HUES64 (cell line): ENCODE measurements at regions not wholly inside any gene's neighbourhood (a gene's known extent, or its start where the extent isn't known, plus 50 kb on each side); places are given as distances from the start of the nearest gene placed in this dataset.

ENCODE experiments used
- H3K27ac ChIP-seq: 2 replicates; pipeline ENCODE4 v1.7.0; 2013; ENCODE audit warnings: low read depth, low read length, inconsistent platforms
- H3K27me3 ChIP-seq: 2 replicates; pipeline ENCODE4 v1.6.1; 2013; ENCODE audit warnings: mild to moderate bottlenecking, low read length; ENCODE audit not compliant: insufficient read depth
- H3K36me3 ChIP-seq: 2 replicates; pipeline ENCODE4 v1.6.1; 2013; ENCODE audit warnings: mild to moderate bottlenecking, low read length; ENCODE audit not compliant: insufficient read depth
- H3K4me1 ChIP-seq: 2 replicates; pipeline ENCODE4 v1.6.1; 2013; ENCODE audit warnings: mild to moderate bottlenecking, low read length, moderate library complexity; ENCODE audit not compliant: insufficient read depth
- H3K4me3 ChIP-seq: 2 replicates; pipeline ENCODE4 v1.5.1; 2013; ENCODE audit warnings: mild to moderate bottlenecking, low read length, moderate library complexity
- H3K9ac ChIP-seq: 2 replicates; pipeline ENCODE4 v1.6.1; 2013; ENCODE audit warnings: mild to moderate bottlenecking, low read depth, low read length
- H3K9me3 ChIP-seq: 2 replicates; pipeline ENCODE4 v1.6.1; 2013; ENCODE audit warnings: low read depth, low read length; ENCODE audit not compliant: insufficient read depth
- WGBS: fragments of 150-250, 120-280 bp; methylation state at CpG from one replicate; pipeline ENCODE4 v1.1.7; 2013; ENCODE audit warnings: missing lambda C conversion rate; 5-methylcytosine and 5-hydroxymethylcytosine counted together

GRCh38 chr2:172153156-172153555 is 50.5 kb upstream of the DLX2 start:
- no peaks in the 10 kb centered on the region for H3K36me3 ChIP-seq
- WGBS, result 69% methylated on average over 2 of the region's 2 CpGs
- H3K27ac ChIP-seq, result no peak overlapping the region

GRCh38 chr2:172153757-172154156 is 51.1 kb upstream of the DLX2 start:
- Histone ChIP-seq H3K9me3 (no peaks in the 10 kb centered on the region), H3K4me1 (0 out of 2 replicates have a peak, but pooled peaks cover 2% of the 10 kb centered on the region), H3K27ac (no peak overlapping the region), H3K4me3 (no peak overlapping the region), H3K36me3 (no peaks in the 10 kb centered on the region), H3K9ac (no peak overlapping the region), H3K27me3 (no peaks in the 10 kb centered on the region)

More at GRCh38 chr2:172153156-172153555, 50.5 kb upstream of the DLX2 start:
- H3K9me3 ChIP-seq, result no peaks in the 10 kb centered on the region
- H3K4me1 ChIP-seq, result 0 out of 2 replicates have a peak, but pooled peaks cover 2% of the 10 kb centered on the region
- no peaks in the 10 kb centered on the region for H3K27me3 ChIP-seq
- no peak overlapping the region for H3K9ac ChIP-seq
- H3K4me3 ChIP-seq, result no peak overlapping the region

- Histone ChIP-seq H3K4me1 (0 out of 2 replicates have a peak, but pooled peaks cover 2% of the 10 kb centered on the region), H3K9me3 (peaks cover 3% of the 10 kb centered on the region; the same call in 1 of the 2 replicates), H3K9ac (no peak overlapping the region), H3K27ac (no peak overlapping the region), H3K4me3 (no peak overlapping the region), H3K36me3 (no peaks in the 10 kb centered on the region), H3K27me3 (no peaks in the 10 kb centered on the region)
- 90% methylated on average over 12 of the region's 12 CpGs for WGBS
Observed at GRCh38 chr2:172155752-172156151, 53.1 kb upstream of the DLX2 start.

- 85% methylated on average over 1 of the region's 1 CpG for WGBS
- H3K9ac ChIP-seq, result no peak overlapping the region
Observed at GRCh38 chr2:172160839-172161238, 58.1 kb upstream of the DLX2 start.

GRCh38 chr2:172162225-172162733 is 59.6 kb upstream of the DLX2 start:
- no peaks in the 10 kb centered on the region for H3K36me3 ChIP-seq
- no peak overlapping the region for H3K27ac ChIP-seq
- H3K4me3 ChIP-seq, result no peak overlapping the region
- no peaks in the 10 kb centered on the region for H3K4me1 ChIP-seq
- peaks cover 10% of the 10 kb centered on the region; the same call in 1 of the 2 replicates for H3K9me3 ChIP-seq
- no peak overlapping the region for H3K9ac ChIP-seq
- 78% methylated on average over 7 of the region's 7 CpGs for WGBS
- no peaks in the 10 kb centered on the region for H3K27me3 ChIP-seq

More at GRCh38 chr2:172160839-172161238, 58.1 kb upstream of the DLX2 start:
- Histone ChIP-seq H3K27ac (no peak overlapping the region), H3K27me3 (no peaks in the 10 kb centered on the region), H3K36me3 (no peaks in the 10 kb centered on the region), H3K9me3 (peaks cover 10% of the 10 kb centered on the region; the same call in 1 of the 2 replicates), H3K4me3 (no peak overlapping the region), H3K4me1 (no peaks in the 10 kb centered on the region)

GRCh38 chr2:172162739-172163336 is 60.1 kb upstream of the DLX2 start:
- H3K4me1 ChIP-seq, result no peaks in the 10 kb centered on the region
- H3K27me3 ChIP-seq, result no peaks in the 10 kb centered on the region
- peaks cover 10% of the 10 kb centered on the region; the same call in 1 of the 2 replicates for H3K9me3 ChIP-seq
- no peak overlapping the region for H3K27ac ChIP-seq
- no peak overlapping the region for H3K4me3 ChIP-seq
- no peaks in the 10 kb centered on the region for H3K36me3 ChIP-seq
- H3K9ac ChIP-seq, result no peak overlapping the region
- 90% methylated on average over 9 of the region's 9 CpGs for WGBS

- Histone ChIP-seq H3K4me1 (peaks cover 15% of the 10 kb centered on the region), H3K27me3 (peaks cover 9% of the 10 kb centered on the region; the same call in 1 of the 2 replicates), H3K36me3 (no peaks in the 10 kb centered on the region), H3K9me3 (0 out of 2 replicates have a peak, but pooled peaks cover 4% of the 10 kb centered on the region), H3K27ac (no peak overlapping the region), H3K4me3 (no peak overlapping the region), H3K9ac (no peak overlapping the region)
- 93% methylated on average over 3 of the region's 3 CpGs for WGBS
Observed at GRCh38 chr2:172168917-172169346, 66.2 kb upstream of the DLX2 start.

GRCh38 chr2:172169611-172170010 is 66.9 kb upstream of the DLX2 start:
- no peak overlapping the region for H3K27ac ChIP-seq
- H3K36me3 ChIP-seq, result no peaks in the 10 kb centered on the region
- peaks cover 16% of the 10 kb centered on the region for H3K4me1 ChIP-seq
- H3K27me3 ChIP-seq, result peaks cover 9% of the 10 kb centered on the region; the same call in 1 of the 2 replicates
- no peak overlapping the region for H3K9ac ChIP-seq
- 0 out of 2 replicates have a peak, but pooled peaks cover 2% of the 10 kb centered on the region for H3K9me3 ChIP-seq
- H3K4me3 ChIP-seq, result no peak overlapping the region

- H3K27ac ChIP-seq, result peak overlapping the region; percentile 76; the same call in 1 of the 2 replicates
- peaks cover 16% of the 10 kb centered on the region for H3K4me1 ChIP-seq
- WGBS, result under 1% methylated on average over 55 of the region's 58 CpGs
- peak overlapping the region; percentile 62 for H3K4me3 ChIP-seq
- no peaks in the 10 kb centered on the region for H3K36me3 ChIP-seq
- peak overlapping the region; percentile 63 for H3K9ac ChIP-seq
- no peaks in the 10 kb centered on the region for H3K9me3 ChIP-seq
- H3K27me3 ChIP-seq, result peaks cover 9% of the 10 kb centered on the region; the same call in 1 of the 2 replicates
Observed at GRCh38 chr2:172172513-172173173, 69.9 kb upstream of the DLX2 start.

GRCh38 chr2:172173174-172173706 is 70.5 kb upstream of the DLX2 start:
- 56% methylated on average over 8 of the region's 8 CpGs for WGBS
- peak overlapping the region; percentile 62 for H3K4me3 ChIP-seq
- H3K9ac ChIP-seq, result peak overlapping the region; percentile 63; the same call in 1 of the 2 replicates
- peaks cover 9% of the 10 kb centered on the region; the same call in 1 of the 2 replicates for H3K27me3 ChIP-seq
- no peaks in the 10 kb centered on the region for H3K9me3 ChIP-seq
- peaks cover 16% of the 10 kb centered on the region for H3K4me1 ChIP-seq
- H3K27ac ChIP-seq, result no peak overlapping the region
- no peaks in the 10 kb centered on the region for H3K36me3 ChIP-seq

- no peak overlapping the region for H3K27ac ChIP-seq
- H3K4me3 ChIP-seq, result no peak overlapping the region
- H3K36me3 ChIP-seq, result no peaks in the 10 kb centered on the region
- H3K9ac ChIP-seq, result no peak overlapping the region
- peaks cover 13% of the 10 kb centered on the region for H3K27me3 ChIP-seq
- H3K9me3 ChIP-seq, result no peaks in the 10 kb centered on the region
- peaks cover 32% of the 10 kb centered on the region for H3K4me1 ChIP-seq
- WGBS, result 93% methylated on average over 2 of the region's 3 CpGs
Observed at GRCh38 chr2:172177581-172177980, 74.9 kb upstream of the DLX2 start.
